ENCODE measurements at regions not wholly inside any gene's neighbourhood (a gene's known extent, or its start where the extent isn't known, plus 50 kb on each side); places are given as distances from the start of the nearest gene placed in this dataset.
A peak's percentile ranks its signal among the peaks of the same experiment; 100 is the strongest.

DNA sequence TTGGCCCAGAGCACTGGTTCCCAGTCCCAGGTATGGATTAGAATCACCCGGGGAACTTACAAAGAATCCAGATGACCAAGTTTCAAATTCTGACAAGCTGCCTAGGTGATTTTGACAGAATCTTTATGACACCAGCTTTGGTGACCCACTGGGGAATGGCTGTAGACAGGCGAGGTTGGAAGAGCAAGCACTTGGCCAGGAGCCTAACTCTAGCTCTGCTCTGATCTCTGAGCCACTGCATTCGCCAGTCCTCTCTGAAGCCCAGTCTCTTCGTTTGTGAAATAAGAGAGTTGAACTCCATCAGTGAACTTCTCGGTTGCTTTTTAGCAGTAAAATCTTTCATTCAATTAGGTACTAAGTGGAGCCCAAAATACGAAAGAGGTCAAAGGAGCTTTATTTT is 161.2 kb downstream of the VEGFA start:
- Histone ChIP-seq H3K27ac (no peak overlapping the region), H3K27me3 (no peaks in the 10 kb centered on the region), H3K4me3 (no peak overlapping the region), H3K9me3 (no peaks in the 10 kb centered on the region), H3K36me3 (no peaks in the 10 kb centered on the region), H3K4me1 (no peaks in the 10 kb centered on the region)
- intact Hi-C loops (cut with DNase I; ENCODE audit: low total_unique reads) = no loop called here
- DNase-seq (ENCODE audit: low spot score in 2 of 2) = no peak
- TF ChIP-seq, protein P1, sequence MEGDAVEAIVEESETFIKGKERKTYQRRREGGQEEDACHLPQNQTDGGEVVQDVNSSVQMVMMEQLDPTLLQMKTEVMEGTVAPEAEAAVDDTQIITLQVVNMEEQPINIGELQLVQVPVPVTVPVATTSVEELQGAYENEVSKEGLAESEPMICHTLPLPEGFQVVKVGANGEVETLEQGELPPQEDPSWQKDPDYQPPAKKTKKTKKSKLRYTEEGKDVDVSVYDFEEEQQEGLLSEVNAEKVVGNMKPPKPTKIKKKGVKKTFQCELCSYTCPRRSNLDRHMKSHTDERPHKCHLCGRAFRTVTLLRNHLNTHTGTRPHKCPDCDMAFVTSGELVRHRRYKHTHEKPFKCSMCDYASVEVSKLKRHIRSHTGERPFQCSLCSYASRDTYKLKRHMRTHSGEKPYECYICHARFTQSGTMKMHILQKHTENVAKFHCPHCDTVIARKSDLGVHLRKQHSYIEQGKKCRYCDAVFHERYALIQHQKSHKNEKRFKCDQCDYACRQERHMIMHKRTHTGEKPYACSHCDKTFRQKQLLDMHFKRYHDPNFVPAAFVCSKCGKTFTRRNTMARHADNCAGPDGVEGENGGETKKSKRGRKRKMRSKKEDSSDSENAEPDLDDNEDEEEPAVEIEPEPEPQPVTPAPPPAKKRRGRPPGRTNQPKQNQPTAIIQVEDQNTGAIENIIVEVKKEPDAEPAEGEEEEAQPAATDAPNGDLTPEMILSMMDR (IDR thresholded peaks at IDR 0.05) = no peak
- TF ChIP-seq POLR2AphosphoS5 (IDR thresholded peaks at IDR 0.05) (no peak), POLR2A (IDR thresholded peaks at IDR 0.05) (no peak)

DNA sequence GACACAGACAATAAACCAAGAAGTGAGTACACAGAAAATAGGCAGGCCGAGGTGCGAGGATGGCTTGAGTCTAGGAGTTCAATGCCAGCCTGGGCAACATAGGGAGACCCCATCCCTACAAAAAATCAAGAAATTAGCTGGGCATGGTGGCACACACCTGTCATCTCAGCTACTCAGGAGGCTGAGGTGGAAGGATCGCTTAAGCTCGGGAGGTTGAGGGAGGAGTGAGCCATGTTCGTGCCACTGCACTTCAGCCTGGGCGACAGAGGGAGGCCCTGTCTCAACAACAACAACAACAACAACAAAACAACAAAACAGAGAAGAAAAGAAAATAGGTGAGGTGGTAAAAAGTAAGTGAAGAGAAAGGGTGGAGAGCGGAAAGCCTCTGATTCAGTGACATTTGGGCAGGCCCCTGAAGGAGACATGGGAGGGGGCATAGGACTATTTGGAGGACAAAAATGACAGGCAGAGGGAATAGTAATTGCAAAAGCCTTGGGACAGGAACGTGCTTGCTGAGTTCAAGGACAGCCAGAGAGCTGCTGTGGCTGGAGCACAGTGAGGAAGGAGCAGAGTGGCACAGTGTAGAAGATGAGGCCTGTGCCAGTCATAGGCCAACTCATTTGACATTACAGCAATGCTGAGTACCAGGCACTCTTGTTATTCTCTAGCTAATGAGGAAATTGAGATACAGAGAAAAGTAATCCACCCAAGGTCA is 160.6 kb downstream of the VEGFA start:
- no peaks in the 10 kb centered on the region for H3K27me3 ChIP-seq
- no peak for TF ChIP-seq POLR2A (IDR thresholded peaks at IDR 0.05)
- TF ChIP-seq, protein P1 (IDR thresholded peaks at IDR 0.05) = no peak
- no peak for TF ChIP-seq POLR2AphosphoS5 (IDR thresholded peaks at IDR 0.05)
- H3K36me3 ChIP-seq = no peaks in the 10 kb centered on the region
- H3K4me1 ChIP-seq = no peaks in the 10 kb centered on the region
- no peak for DNase-seq (ENCODE audit: low spot score in 2 of 2)
- no peaks in the 10 kb centered on the region for H3K9me3 ChIP-seq
- no peak overlapping the region for H3K4me3 ChIP-seq
- H3K27ac ChIP-seq = no peak overlapping the region
- intact Hi-C loops (cut with DNase I; ENCODE audit: low total_unique reads) = no loop called here

DNA sequence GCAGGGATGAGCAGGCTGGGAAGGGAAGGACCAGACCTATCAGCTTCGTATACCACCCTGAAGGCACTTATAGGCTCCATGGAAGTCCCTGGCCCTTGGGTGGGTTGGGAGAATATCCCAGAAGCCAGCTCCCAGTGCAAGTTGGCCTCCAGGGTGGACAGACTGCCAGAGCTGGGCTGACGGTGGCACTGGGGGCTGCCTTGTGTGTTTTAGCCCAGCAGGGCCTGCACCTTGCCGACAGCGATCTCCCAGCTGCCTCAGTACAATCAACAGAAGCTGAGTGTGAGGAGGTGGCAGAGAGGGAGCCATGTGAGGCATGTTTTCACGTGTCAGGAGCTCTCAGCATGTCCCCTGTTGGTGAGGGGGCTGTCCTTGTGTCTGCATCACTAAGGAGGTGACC is 159.5 kb downstream of the VEGFA start:
- DNase-seq (ENCODE audit: low spot score in 2 of 2) = no peak
- Histone ChIP-seq H3K9me3 (no peaks in the 10 kb centered on the region), H3K27me3 (no peaks in the 10 kb centered on the region), H3K36me3 (no peaks in the 10 kb centered on the region), H3K4me3 (no peak overlapping the region), H3K4me1 (no peaks in the 10 kb centered on the region), H3K27ac (no peak overlapping the region)
- intact Hi-C loops (cut with DNase I; ENCODE audit: low total_unique reads) = no loop called here
- TF ChIP-seq, protein P1 (IDR thresholded peaks at IDR 0.05) = no peak
- no peak for TF ChIP-seq POLR2A (IDR thresholded peaks at IDR 0.05)

DNA sequence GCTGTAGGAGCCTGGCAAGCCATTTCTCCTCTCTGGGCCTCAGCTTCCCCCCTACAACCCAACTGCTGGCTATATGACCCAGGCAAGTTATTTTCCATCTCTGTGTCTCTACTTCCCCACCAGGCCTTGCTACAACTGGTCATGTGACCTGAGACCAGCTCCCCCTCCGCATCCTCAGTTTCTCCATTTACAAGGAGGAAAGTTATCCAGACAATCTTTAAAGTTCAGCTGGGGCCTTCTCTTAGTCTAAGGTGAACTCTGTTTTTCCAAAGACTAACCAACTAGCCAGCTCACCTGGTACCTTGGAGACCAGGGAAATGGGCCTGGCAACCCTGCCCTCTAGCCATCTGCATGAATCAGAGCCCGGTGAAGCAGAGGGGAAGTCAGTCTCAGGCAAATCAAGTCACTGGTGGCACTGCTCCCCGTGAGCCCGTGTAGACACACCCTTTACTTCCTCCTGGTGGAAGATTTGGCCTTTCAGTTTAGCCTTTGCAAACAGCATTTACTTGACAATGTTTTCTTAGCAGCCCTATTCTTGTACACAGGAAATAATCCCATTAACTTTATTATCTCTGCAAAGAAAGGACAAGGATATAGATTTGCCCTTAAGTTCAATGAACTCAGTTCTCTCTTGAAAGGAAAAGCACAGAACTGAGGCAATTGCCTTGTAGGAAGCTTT is 157.7 kb downstream of the VEGFA start:
- Histone ChIP-seq H3K9me3 (no peaks in the 10 kb centered on the region), H3K4me1 (no peaks in the 10 kb centered on the region), H3K4me3 (no peak overlapping the region), H3K27me3 (no peaks in the 10 kb centered on the region), H3K36me3 (no peaks in the 10 kb centered on the region), H3K27ac (no peak overlapping the region)
- TF ChIP-seq POLR2AphosphoS5 (IDR thresholded peaks at IDR 0.05) (no peak), POLR2A (IDR thresholded peaks at IDR 0.05) (no peak)
- TF ChIP-seq, protein P1 (IDR thresholded peaks at IDR 0.05) = no peak
- DNase-seq (ENCODE audit: low spot score in 2 of 2) = peak in 1 of 2 donors; percentile 41
- intact Hi-C loops (cut with DNase I; ENCODE audit: low total_unique reads) = no loop called here

Measured in breast epithelium (tissue), 4 donors.